Ishikawa (cell line): ENCODE measurements at regions not wholly inside any gene's neighbourhood (a gene's known extent, or its start where the extent isn't known, plus 50 kb on each side); places are given as distances from the start of the nearest gene placed in this dataset.

Experiments used
- EGR1 ChIP-seq: IDR thresholded peaks from 2 replicates; pipeline ENCODE4 v1.6.1; 2012
- EP300 ChIP-seq: IDR thresholded peaks from 2 replicates; pipeline ENCODE4 v1.6.1; 2012; ENCODE audit warnings: borderline replicate concordance
- NFIC ChIP-seq: IDR thresholded peaks from 2 replicates; pipeline ENCODE4 v1.6.1; 2012
- RAD21 ChIP-seq: IDR thresholded peaks from 2 replicates; pipeline ENCODE4 v1.6.1; 2012; ENCODE audit warnings: low read depth
- TAF1 ChIP-seq: IDR thresholded peaks from 2 replicates; pipeline ENCODE4 v1.6.1; 2012; ENCODE audit warnings: low read depth, mild to moderate bottlenecking
- TEAD4 ChIP-seq: IDR thresholded peaks from 2 replicates; pipeline ENCODE4 v1.6.1; 2012
- YY1 ChIP-seq: IDR thresholded peaks from 2 replicates; pipeline ENCODE4 v1.6.1; 2012; ENCODE audit warnings: low read depth
- ZBTB7A ChIP-seq: IDR thresholded peaks from 2 replicates; pipeline ENCODE4 v1.6.1; 2012; ENCODE audit warnings: low read depth
- TF ChIP-seq, protein P1 (sequence below): IDR thresholded peaks from 2 replicates; pipeline ENCODE4 v1.6.1; 2012
- TF ChIP-seq, protein P2 (sequence below): IDR thresholded peaks from 2 replicates; pipeline ENCODE4 v1.6.1; 2012; ENCODE audit warnings: low read depth, mild to moderate bottlenecking

DNA sequence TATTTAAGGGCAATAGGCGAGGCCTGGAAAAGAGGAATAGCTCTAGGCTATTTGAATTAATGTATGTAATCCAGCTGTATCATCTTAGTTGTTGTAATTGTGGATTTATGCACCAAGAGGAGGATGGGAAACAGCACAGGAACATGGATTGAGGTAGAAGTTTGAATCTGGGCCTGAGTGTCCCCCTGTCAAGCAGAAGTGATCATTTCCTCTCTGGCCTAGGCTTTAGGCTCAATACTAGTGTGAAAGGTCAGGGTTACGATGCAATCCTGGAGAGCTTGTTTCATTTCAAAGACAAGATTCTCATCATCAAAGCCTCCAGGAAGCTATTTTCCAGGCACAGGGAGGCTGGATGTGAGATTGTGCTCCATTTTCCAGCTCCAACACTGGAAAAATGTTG lies 77.9 kb upstream of the HSD17B12 start:
- TF ChIP-seq YY1 (no peak), EP300 (no peak), RAD21 (no peak), ZBTB7A (no peak), TEAD4 (no peak), EGR1 (no peak), NFIC (no peak), TAF1 (no peak)
- TF ChIP-seq, protein P1, sequence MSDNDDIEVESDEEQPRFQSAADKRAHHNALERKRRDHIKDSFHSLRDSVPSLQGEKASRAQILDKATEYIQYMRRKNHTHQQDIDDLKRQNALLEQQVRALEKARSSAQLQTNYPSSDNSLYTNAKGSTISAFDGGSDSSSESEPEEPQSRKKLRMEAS = no peak
- TF ChIP-seq, protein P2, sequence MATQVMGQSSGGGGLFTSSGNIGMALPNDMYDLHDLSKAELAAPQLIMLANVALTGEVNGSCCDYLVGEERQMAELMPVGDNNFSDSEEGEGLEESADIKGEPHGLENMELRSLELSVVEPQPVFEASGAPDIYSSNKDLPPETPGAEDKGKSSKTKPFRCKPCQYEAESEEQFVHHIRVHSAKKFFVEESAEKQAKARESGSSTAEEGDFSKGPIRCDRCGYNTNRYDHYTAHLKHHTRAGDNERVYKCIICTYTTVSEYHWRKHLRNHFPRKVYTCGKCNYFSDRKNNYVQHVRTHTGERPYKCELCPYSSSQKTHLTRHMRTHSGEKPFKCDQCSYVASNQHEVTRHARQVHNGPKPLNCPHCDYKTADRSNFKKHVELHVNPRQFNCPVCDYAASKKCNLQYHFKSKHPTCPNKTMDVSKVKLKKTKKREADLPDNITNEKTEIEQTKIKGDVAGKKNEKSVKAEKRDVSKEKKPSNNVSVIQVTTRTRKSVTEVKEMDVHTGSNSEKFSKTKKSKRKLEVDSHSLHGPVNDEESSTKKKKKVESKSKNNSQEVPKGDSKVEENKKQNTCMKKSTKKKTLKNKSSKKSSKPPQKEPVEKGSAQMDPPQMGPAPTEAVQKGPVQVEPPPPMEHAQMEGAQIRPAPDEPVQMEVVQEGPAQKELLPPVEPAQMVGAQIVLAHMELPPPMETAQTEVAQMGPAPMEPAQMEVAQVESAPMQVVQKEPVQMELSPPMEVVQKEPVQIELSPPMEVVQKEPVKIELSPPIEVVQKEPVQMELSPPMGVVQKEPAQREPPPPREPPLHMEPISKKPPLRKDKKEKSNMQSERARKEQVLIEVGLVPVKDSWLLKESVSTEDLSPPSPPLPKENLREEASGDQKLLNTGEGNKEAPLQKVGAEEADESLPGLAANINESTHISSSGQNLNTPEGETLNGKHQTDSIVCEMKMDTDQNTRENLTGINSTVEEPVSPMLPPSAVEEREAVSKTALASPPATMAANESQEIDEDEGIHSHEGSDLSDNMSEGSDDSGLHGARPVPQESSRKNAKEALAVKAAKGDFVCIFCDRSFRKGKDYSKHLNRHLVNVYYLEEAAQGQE = no peak
